Thyroid gland (tissue), 4 donors: ENCODE measurements at regions not wholly inside any gene's neighbourhood (a gene's known extent, or its start where the extent isn't known, plus 50 kb on each side); places are given as distances from the start of the nearest gene placed in this dataset.

ENCODE experiments used
- DNase-seq, 2 donors: peaks; one replicate each; pipeline ENCODE4 v3.0.0-alpha.2; 2019
- H3K27ac ChIP-seq, 3 donors: fragments of 200-600 bp; sonication (generic); 1 replicate in 2 of 3; 2 replicates in 1 of 3; pipeline ENCODE4 v1.5.1; 2016 to 2019; ENCODE audit warnings: mild to moderate bottlenecking in 1 of 3, moderate library complexity in 1 of 3
- H3K27me3 ChIP-seq: fragments of 200-600 bp; sonication (generic); one replicate; pipeline ENCODE4 v1.5.1; 2019
- H3K36me3 ChIP-seq, 2 donors: fragments of 200-600 bp; sonication (generic); one replicate each; pipeline ENCODE4 v1.5.1; 2016 to 2019
- H3K4me1 ChIP-seq, 2 donors: fragments of 200-600 bp; sonication (generic); one replicate each; pipeline ENCODE4 v1.5.1; 2017 to 2019
- H3K4me3 ChIP-seq, 3 donors: fragments of 200-600 bp; sonication (generic); replicated peaks in 1 of 3; 1 replicate in 2 of 3; 2 replicates in 1 of 3; pipeline ENCODE4 v1.5.1; 2016; ENCODE audit warnings: mild to moderate bottlenecking in 1 of 3
- H3K9me3 ChIP-seq: fragments of 200-600 bp; sonication (generic); one replicate; pipeline ENCODE4 v1.5.1; 2017
- POLR2A ChIP-seq, 2 donors: fragments of 450-650 bp; IDR thresholded peaks; one replicate each; pipeline ENCODE4 v1.6.1; 2017; ENCODE audit warnings: antibody characterized with exemption in 2 of 2, mild to moderate bottlenecking in 2 of 2, moderate library complexity in 1 of 2
- WGBS, 2 donors: methylation state at CpG; one replicate each; pipeline ENCODE4 v1.1.5; 2017; 5-methylcytosine and 5-hydroxymethylcytosine counted together
- intact Hi-C: fragments of 100-400 bp; cut with DNase I; formaldehyde crosslinking; loops from one replicate; pipeline ENCODE4 v1.15.1; 2023
- TF ChIP-seq, protein P1 (sequence below), 6 experiments: fragments of 200-600 bp in 3 of 6; fragments of 450-650 bp in 3 of 6; sonication (generic) in 3 of 6; IDR thresholded peaks; one replicate each; pipeline ENCODE4 v1.5.1; 2016 to 2019; ENCODE audit warnings: antibody characterized with exemption in 6 of 6, mild to moderate bottlenecking in 2 of 6, inconsistent platforms in 1 of 6, moderate library complexity in 1 of 6

DNA sequence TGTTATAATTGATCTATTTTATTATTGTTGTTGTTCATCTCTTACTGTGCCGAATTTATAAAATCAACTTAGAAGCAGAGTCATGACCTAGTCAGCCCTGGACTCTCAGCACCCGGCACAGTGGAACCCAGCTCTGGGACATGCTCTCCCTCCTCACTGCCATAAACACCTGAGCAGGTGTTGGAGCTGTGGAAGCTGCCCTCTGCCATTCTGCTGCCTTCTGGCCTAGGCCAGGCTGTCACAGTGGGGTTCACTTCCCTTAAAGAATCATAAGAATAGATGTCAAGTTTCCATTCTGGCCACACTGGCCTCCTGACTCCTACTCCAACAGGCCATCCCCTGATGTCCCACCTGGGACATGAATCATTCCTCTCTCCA is 192.2 kb downstream of the ZFP36L2 start:
- H3K4me1 ChIP-seq, result peaks cover 23 to 25% of the 10 kb centered on the region in 2 donors
- no peak overlapping the region for H3K27ac ChIP-seq
- intact Hi-C loops, result no loop called here
- 93 to 95% methylated on average over 2 of the region's 2 CpGs for WGBS, 2 donors
- no peaks in the 10 kb centered on the region for H3K9me3 ChIP-seq
- H3K36me3 ChIP-seq, result no peaks in the 10 kb centered on the region
- H3K4me3 ChIP-seq, result no peak overlapping the region
- no peaks in the 10 kb centered on the region for H3K27me3 ChIP-seq
- TF ChIP-seq, protein P1, sequence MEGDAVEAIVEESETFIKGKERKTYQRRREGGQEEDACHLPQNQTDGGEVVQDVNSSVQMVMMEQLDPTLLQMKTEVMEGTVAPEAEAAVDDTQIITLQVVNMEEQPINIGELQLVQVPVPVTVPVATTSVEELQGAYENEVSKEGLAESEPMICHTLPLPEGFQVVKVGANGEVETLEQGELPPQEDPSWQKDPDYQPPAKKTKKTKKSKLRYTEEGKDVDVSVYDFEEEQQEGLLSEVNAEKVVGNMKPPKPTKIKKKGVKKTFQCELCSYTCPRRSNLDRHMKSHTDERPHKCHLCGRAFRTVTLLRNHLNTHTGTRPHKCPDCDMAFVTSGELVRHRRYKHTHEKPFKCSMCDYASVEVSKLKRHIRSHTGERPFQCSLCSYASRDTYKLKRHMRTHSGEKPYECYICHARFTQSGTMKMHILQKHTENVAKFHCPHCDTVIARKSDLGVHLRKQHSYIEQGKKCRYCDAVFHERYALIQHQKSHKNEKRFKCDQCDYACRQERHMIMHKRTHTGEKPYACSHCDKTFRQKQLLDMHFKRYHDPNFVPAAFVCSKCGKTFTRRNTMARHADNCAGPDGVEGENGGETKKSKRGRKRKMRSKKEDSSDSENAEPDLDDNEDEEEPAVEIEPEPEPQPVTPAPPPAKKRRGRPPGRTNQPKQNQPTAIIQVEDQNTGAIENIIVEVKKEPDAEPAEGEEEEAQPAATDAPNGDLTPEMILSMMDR (IDR thresholded peaks at IDR 0.05), result no peak
- TF ChIP-seq POLR2A (IDR thresholded peaks at IDR 0.05), result no peak
- no peak for DNase-seq

DNA sequence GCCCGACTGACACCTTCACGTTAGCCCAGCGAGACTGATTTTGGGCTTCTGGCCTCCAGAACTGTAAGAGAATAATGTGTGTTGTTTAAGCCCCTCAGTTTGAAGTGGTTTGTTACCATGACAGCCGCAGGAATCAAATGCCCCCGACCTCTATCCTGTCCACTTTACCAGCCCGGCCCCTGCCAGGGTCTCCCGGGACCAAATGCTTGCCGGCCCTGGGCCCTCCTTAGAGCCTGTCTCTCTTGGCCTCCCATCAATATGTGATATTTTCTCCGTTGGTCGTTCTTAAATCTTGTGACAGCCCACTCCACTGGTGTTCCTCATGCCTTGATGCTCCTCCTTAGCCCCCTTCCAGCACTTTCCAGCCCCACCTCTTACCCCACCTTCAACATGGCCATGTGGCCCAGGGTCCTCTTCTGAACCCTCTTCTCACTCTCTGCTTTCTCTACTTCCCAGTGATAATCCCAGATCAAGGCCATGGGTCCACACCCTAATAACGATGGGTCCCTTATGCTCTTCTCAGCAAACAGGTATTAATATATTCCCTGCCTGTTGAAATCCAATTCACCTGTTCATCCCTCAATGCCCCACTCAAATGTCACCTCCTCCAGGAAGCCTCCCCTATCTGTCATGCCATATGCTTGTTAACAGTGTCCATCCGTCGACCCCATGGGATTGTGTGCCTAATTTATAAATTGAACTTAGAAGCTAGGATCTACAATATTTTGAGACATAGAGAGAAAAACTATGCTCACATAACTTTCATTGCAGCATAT is 192.8 kb downstream of the ZFP36L2 start:
- TF ChIP-seq, protein P1 (IDR thresholded peaks at IDR 0.05), result no peak
- TF ChIP-seq POLR2A (IDR thresholded peaks at IDR 0.05), result no peak
- intact Hi-C loops, result no loop called here

DNA sequence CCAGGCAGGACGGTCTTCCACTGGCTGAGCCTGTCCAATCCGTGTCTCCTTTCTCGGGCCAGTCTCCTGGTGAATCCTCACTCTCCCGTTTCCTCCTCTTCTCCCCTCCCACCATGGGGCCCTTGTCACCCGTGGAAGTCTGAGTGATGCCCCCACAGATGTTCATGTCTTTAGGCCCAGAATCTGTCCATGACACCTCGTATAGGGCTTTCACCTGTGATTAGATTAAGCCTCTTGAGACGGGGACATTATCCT is 193.5 kb downstream of the ZFP36L2 start:
- intact Hi-C loops, result no loop called here
- H3K27me3 ChIP-seq, result no peaks in the 10 kb centered on the region
- WGBS, 2 donors, result 83 to 86% methylated on average over 7 of the region's 7 CpGs
- no peak for DNase-seq
- H3K4me3 ChIP-seq, result no peak overlapping the region
- peak overlapping the region; percentile 52 to 68 (median 54) for H3K27ac ChIP-seq
- H3K4me1 ChIP-seq, result peaks cover 12 to 13% of the 10 kb centered on the region in 2 donors
- TF ChIP-seq POLR2A (IDR thresholded peaks at IDR 0.05), result no peak
- TF ChIP-seq, protein P1 (IDR thresholded peaks at IDR 0.05), result no peak
- H3K9me3 ChIP-seq, result no peaks in the 10 kb centered on the region
- no peaks in the 10 kb centered on the region for H3K36me3 ChIP-seq

More for the DNA sequence above, 192.8 kb downstream of the ZFP36L2 start:
- Histone ChIP-seq H3K9me3 (no peaks in the 10 kb centered on the region), H3K27me3 (no peaks in the 10 kb centered on the region), H3K4me3 (no peak overlapping the region), H3K36me3 (no peaks in the 10 kb centered on the region), H3K27ac (peak overlapping the region in 1 of 3 donors; percentile 54), H3K4me1 (peaks cover 17 to 19% of the 10 kb centered on the region in 2 donors)
- no peak for DNase-seq
- 91 to 96% methylated on average over 13 of the region's 13 CpGs for WGBS, 2 donors

DNA sequence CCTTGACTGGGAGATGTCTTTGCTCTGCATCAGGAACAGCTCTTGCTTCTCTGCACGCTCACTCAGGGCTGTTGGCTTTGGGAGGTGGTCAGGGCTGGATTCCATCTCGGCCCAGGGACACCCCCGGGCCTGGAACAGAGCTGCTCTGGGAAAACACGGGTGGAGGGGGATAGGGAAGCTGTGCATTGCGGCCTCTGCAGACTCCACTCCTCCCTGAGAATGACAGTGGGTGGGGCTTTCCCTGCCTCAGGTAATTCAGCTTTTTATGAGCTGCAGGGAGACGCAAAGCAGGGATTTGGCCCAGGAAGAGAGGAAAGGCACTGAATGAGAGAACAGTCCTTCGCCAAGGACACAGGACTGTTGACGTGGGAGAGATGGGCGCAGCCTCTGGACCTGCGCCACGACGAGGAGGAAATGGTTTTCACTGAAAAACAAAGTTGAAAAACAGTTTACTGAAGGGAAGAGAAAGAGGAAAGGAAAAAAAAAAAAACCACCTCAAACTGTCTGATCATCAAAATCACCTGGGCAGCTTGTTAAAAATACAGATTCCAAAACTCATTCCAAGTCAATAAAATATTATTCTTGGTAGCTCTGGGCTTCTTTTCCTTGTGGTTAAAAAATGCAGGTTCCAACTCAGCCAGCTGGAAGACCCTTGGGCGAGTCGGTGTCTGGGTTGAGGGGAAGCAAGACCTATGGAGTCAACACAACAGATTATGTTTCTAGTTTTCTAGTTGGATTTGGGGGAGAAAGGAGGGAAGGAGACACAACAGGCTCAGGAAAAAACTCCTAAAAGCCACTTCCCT is 194.0 kb downstream of the ZFP36L2 start:
- H3K27me3 ChIP-seq, result no peaks in the 10 kb centered on the region
- H3K9me3 ChIP-seq, result no peaks in the 10 kb centered on the region
- 60 to 61% methylated on average over 14 of the region's 14 CpGs for WGBS, 2 donors
- H3K4me3 ChIP-seq, result no peak overlapping the region
- peak; percentile 35 to 42 for DNase-seq
- H3K27ac ChIP-seq, result peak overlapping the region; percentile 52 to 68 (median 54)
- TF ChIP-seq, protein P1 (IDR thresholded peaks at IDR 0.05), result no peak
- no peak for TF ChIP-seq POLR2A (IDR thresholded peaks at IDR 0.05)
- H3K4me1 ChIP-seq, result peaks cover 12 to 13% of the 10 kb centered on the region in 2 donors
- intact Hi-C loops, result no loop called here
- no peaks in the 10 kb centered on the region for H3K36me3 ChIP-seq
